ENCODE measurements at regions not wholly inside any gene's neighbourhood (a gene's known extent, or its start where the extent isn't known, plus 50 kb on each side); places are given as distances from the start of the nearest gene placed in this dataset.

DNA sequence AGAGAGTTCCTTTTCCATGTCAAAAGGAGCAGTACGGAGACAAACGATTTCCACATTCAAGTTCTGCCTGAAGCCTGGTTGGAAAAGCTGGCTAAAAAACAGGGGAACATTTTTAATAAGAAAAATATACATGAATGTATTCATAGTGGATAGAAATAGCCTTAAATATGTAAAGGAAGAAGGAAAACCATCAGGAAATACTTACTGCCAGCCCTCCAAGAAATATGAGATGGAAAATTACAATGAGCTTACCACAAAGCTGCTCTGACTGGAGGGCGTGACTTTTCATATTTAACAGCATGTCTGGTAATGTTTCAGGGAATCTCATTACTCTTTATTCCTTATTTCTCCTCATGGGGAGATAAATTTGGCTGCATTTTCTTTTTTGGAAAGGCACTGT, 75.9 kb upstream of the ZDHHC17 start:
- intact Hi-C loops (cut with DNase I), result no loop called here
- TF ChIP-seq CTCF (IDR thresholded peaks at IDR 0.05), result no peak
- H3K4me3 ChIP-seq, result no peak overlapping the region

DNA sequence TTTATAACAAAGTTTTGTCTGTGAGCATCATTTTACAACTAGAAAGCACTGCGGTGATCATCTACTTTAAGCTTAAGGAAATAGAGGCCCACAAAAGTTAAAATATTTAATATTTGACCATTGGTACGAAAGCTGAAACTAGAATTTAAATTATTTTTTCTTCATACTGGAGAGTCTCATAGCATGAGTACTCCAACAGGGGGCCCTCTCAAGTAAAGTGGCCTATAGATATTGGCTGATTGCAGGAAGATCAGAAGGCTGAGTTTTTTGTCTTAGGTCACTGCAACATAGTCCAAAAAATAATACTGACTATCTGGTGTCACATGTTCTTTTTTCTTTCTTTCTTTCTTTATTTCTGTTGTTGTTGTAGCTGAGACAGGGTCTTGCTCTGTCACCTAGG, 75.3 kb upstream of the ZDHHC17 start:
- Histone ChIP-seq H3K9me3 (no peaks in the 10 kb centered on the region), H3K27ac (no peak overlapping the region), H3K4me3 (no peak overlapping the region), H3K4me1 (no peaks in the 10 kb centered on the region), H3K27me3 (no peaks in the 10 kb centered on the region), H3K36me3 (no peaks in the 10 kb centered on the region)
- no peak for DNase-seq (ENCODE audit: low spot score in 2 of 2)
- peak in 1 of 3 experiments; percentile 5 for TF ChIP-seq CTCF (IDR thresholded peaks at IDR 0.05)
- intact Hi-C loops (cut with DNase I), result no loop called here

More for the DNA sequence above, 75.9 kb upstream of the ZDHHC17 start:
- Histone ChIP-seq H3K36me3 (no peaks in the 10 kb centered on the region), H3K9me3 (no peaks in the 10 kb centered on the region), H3K27me3 (no peaks in the 10 kb centered on the region), H3K4me1 (no peaks in the 10 kb centered on the region), H3K27ac (no peak overlapping the region)
- DNase-seq (ENCODE audit: low spot score in 2 of 2), result no peak

DNA sequence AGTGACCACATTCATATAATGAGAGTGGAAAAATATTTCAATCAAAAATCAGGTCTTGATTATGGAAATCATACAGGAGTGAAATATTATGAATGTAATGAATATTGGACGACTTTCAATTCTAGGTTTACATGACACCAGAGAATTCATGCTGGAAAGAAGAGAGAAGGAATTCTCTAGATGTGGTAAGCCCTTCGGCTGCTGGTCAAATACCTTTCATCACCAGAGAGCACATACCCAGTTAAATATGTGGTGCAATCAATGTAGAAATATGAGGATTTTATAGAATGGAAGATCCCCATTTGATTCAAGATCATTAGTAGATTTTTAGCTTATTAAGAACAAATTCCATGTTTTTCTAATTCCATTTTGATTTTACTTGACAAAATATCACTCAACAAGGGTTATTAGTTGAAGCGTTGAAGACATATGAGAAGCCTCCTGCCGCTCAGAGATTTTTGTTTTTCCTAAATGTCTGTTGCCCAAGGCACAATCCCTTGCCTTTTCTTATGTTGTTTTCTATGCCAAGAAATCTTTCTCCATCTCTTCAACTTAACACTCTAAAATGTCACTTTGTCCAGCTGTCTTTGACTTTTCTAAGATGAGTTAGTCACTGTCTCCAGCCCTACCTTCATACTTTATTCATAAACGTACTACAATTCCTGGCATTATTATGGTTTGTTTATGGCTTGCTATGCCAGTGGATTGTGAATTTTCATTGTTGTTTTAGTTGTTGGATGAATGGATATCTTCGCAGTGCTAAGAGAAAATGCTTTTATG, 72.8 kb upstream of the ZDHHC17 start:
- intact Hi-C loops (cut with DNase I), result no loop called here

DNA sequence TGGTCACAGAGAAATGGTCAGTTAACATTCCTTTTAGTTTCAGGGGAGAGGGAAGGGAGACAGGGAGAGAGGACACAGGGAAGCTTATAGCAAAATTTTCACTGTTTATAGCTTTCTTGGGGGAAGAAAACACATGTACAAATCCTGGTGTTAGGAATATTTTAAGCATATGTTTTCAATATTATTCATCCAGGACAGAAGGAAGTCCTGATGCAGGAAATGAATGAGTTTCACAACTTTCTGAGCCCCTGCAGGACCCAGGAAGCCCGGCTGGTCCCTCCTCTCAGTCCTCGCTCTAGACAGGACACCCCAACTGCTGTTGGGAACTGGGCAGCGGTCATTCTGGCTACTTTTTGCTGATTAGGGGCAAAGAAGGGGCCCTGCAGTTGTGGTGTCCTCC, 71.1 kb upstream of the ZDHHC17 start:
- no peaks in the 10 kb centered on the region for H3K4me1 ChIP-seq
- no peaks in the 10 kb centered on the region for H3K9me3 ChIP-seq
- no peak for TF ChIP-seq CTCF (IDR thresholded peaks at IDR 0.05)
- H3K4me3 ChIP-seq, result no peak overlapping the region
- DNase-seq (ENCODE audit: low spot score in 2 of 2), result no peak
- H3K27me3 ChIP-seq, result no peaks in the 10 kb centered on the region
- intact Hi-C loops (cut with DNase I), result no loop called here
- no peaks in the 10 kb centered on the region for H3K36me3 ChIP-seq
- H3K27ac ChIP-seq, result no peak overlapping the region

More for the DNA sequence above, 72.8 kb upstream of the ZDHHC17 start:
- H3K27ac ChIP-seq, result no peak overlapping the region
- no peak for DNase-seq (ENCODE audit: low spot score in 2 of 2)
- H3K9me3 ChIP-seq, result no peaks in the 10 kb centered on the region
- H3K4me3 ChIP-seq, result no peak overlapping the region
- no peaks in the 10 kb centered on the region for H3K36me3 ChIP-seq
- TF ChIP-seq CTCF (IDR thresholded peaks at IDR 0.05), result no peak
- H3K27me3 ChIP-seq, result no peaks in the 10 kb centered on the region
- no peaks in the 10 kb centered on the region for H3K4me1 ChIP-seq

DNA sequence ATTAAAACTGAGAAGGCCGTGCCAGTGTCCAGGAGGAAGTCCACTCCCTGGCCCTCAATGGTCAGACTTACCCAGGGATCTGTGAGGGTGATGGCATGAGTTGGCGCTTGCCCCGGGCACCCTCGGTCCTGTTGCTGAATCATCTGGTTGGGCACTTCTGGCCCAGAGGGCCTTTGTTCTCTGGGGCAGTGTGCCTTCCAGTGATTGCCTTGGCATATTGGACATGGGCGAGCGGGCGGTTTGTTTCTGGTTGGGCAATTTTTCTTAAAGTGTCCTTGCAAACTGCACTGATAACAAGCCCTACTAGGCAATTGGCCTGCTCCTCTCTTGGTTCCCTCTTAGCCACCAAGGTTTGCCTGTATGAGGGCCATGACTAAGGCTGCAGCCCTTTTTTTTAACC, 69.5 kb upstream of the ZDHHC17 start:
- no peak for DNase-seq (ENCODE audit: low spot score in 2 of 2)
- no peak for TF ChIP-seq CTCF (IDR thresholded peaks at IDR 0.05)
- H3K4me1 ChIP-seq, result no peaks in the 10 kb centered on the region
- H3K27ac ChIP-seq, result no peak overlapping the region
- no peaks in the 10 kb centered on the region for H3K27me3 ChIP-seq
- no peaks in the 10 kb centered on the region for H3K9me3 ChIP-seq
- intact Hi-C loops (cut with DNase I), result no loop called here
- no peak overlapping the region for H3K4me3 ChIP-seq
- H3K36me3 ChIP-seq, result no peaks in the 10 kb centered on the region

Data from ascending aorta (tissue), 2 donors.